Dedifferentiated amniotic fluid mesenchymal stem cell (primary cell): ENCODE measurements at regions not wholly inside any gene's neighbourhood (a gene's known extent, or its start where the extent isn't known, plus 50 kb on each side); places are given as distances from the start of the nearest gene placed in this dataset.
A peak's percentile ranks its signal among the peaks of the same experiment; 100 is the strongest.

Source experiments
- DNase-seq: peaks from one replicate; pipeline ENCODE4 v3.0.0-alpha.2; 2016; ENCODE audit errors: extremely low spot score

DNA sequence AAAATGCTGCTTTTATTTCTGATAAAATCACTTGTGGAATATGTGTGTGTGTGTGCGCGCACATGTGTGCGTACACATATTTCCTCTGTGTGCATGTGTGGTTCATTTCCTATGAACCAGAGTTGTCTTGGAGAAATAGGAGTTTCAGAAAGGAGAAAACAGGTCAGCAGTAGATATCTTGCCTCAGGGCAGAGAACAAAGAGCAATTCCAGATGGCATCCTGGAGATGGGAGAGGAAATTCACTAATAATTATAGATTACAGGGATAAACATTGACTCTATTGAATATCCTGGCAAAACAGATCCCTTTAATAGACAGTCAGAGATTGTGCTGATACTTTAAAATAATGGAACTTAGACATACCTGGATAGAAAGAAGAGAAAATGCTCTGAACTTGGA is 298.0 kb downstream of the TRIB2 start:
- no peak for DNase-seq

DNA sequence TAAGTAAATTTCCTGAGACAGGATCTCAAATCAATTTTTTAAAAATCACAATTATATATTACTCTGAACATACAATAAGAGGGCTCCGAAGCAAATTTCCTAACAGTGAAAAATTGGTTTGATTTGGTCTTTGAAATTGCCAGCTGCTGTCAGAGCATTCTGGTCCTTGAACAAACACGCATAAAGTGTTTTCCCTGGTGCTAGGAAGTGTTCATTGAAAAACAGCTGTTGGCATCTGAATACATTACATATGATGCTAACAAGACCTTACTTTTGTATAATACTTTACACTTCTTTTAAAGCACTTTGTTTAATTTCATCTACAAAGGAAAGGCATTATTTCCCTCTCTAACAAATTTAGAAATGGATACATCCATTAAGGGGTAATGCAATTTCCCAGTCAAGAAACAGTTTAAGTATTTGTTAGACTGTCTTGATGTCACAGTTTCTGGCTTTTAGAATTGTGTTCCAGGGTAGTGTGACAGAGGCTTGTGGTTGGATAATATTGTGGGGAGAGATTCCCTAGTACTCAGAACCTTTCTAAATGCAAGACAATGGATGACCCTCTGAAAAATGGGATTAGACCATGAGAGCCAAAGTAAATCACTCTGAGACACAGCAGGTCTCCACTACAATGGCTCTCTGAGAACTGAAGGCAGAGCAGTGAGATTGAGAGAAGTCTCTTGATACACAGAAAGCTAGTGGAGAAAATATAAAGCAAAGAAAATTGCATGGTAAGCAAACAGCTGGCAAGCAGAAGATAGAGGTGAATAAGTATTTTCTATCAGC is 299.0 kb downstream of the TRIB2 start:
- DNase-seq = no peak

GRCh38 chr2:13018490-13018889 is 301.8 kb downstream of the TRIB2 start:
- no peak for DNase-seq

DNA sequence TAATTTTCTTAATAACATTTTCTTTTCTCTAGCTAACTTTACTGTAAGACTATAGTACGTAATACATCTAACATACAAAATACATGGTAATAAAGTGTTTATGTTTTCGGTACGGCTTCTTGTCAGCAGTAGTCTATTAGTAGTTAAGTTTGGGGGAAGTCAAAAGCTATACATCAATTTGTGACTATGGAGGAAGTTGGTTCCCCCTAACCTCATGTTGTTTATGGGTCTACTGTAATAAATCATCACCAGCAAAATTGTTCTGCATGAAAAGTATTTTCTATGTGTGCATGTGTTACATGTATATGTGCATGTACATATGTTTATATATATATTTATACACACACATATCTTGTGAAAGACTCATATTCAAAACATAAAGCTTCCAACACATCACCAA is 303.0 kb downstream of the TRIB2 start:
- DNase-seq = no peak

GRCh38 chr2:13020469-13020868 is 303.7 kb downstream of the TRIB2 start:
- DNase-seq = no peak

DNA sequence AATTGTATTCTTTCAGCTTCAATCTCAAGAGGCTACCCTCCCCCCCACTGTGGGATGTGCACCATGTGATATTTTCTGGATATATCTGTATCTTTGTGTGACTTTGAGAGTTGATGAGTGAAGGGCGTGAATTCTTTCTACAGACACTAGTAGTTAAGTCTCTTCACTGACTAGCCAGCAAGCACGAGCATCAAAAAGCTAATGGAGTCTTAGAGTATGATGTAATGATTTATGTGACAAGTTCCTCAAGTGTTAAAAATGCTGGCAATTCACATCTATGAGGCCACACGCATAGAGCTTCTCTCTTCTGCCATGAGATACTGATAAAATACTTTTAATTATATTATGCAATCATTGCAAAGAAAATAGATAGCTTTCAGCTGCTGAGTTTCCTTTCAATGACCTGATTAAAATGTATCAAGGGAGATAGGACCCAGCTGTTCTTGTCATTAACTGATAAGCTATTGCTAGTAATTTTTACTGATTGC is 304.8 kb downstream of the TRIB2 start:
- DNase-seq = no peak

DNA sequence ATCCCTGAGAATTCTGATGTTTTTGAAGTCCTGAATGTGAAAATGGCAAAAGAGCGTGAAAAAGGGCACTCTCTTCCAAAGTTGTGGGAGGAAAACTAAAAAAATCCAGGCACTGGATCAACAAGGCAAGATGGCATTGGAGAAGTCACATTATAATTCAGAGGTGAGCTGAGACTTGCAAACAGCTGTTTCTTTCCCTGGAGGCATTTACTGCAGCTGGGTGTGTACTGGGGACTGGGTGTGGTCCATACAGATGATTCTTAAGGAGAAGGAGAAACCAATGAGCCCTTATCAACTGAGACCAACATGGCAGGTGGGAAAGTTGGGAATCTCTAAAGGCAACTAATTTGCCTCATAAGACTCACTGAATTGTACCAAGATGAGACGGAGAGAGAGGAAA is 313.9 kb downstream of the TRIB2 start:
- DNase-seq = no peak

DNA sequence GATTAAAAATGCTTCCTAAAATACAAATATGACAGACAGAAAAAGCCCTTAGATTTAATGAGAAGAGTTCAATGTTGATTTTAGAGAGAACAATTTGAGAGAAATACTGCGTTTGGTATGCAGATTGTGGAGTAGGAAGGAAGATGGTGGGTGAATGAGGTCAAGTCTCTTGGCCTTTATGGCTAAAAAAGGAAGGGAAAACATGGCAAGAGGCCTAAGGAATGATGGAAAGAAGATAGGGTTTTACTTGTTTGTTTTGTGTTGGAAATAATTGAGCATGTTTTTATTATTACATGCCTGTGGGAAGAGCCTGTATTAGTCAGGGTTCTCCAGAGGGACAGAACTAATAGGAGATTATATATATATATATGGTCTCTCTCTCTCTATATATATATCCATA is 318.1 kb downstream of the TRIB2 start:
- no peak for DNase-seq

DNA sequence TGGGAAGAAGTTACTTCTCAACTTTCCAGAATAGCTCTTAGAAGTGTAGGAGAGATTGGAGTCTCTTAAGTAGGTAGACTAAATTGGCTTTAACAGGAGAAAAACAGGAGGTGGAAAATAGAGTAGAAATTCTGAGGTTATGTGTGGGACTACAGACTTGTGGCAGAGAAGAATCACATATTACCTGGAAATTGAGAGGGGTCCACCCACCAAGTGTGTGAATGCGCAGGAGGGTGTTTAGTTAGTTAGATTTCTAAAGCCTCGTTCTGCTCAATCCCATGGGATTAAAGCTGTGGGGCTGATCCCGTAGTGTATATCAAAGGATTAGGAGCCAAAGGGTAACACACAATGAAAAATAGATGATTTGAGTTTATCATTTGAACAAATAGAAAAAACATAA is 319.1 kb downstream of the TRIB2 start:
- DNase-seq = no peak

- DNase-seq = no peak
Measured at GRCh38 chr2:13040043-13040442, 323.3 kb downstream of the TRIB2 start.

DNA sequence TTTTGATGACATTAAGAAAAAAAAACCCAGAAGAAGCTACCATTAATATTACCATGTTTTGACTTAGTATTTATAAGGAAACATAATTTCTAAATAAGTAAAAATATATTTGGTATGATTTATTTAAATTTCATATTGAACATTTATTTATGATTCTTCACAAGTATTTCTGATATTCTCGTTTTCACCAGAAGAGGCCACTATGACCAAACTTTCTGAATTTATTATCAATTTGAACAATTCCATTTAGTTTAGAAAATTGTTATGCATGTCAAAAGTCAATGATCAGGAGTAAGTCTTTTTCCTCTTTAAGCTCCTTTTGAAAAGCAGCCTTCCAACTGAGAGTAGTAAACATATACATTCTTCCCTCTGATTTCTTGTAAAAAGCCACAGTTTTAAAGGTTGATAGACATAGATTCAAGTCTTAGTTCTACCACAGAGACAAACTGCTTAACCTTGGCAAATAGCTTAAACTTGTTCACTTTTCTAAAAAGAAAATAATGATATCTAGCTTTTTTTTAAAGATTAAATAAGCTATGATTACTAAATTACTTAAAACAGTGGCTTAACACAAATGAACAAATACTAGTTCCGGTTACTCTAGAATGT is 329.9 kb downstream of the TRIB2 start:
- peak; percentile 52 for DNase-seq

DNA sequence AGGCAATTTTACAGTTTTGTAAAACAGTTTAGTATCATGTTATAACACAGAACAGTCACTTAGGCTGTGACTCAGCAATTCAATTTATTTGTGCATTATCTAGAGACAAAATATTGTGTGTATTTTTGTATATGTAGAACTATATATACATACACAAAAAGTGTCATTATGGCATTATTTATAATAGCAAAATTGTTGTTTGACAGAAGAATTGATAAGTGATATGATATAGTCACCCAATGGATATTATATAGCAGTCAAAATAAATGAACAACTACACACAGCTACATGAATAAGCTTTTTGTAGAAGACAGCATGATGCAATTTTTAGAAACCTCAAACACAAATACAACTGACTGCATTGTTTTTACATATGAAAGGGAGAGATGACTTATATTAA is 334.0 kb downstream of the TRIB2 start:
- DNase-seq = peak; percentile 51

DNA sequence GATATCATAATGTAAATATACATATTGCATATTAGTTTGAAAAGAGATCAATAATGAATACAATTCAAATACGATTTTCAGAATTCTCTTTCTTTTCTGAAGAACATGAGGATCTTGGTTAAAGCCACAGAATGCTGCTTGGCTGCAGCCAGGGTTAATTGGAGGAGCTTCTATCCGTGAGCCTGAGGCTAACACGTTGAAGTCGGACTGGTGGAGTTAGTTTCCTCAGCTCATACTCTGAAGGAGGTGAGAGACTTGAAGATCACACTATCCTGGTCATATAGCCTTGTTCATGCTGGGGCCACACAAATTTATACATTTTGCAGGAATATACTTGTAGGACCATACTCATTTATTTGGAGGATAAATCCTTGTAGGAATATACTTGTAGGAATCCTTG is 335.8 kb downstream of the TRIB2 start:
- DNase-seq = no peak

DNA sequence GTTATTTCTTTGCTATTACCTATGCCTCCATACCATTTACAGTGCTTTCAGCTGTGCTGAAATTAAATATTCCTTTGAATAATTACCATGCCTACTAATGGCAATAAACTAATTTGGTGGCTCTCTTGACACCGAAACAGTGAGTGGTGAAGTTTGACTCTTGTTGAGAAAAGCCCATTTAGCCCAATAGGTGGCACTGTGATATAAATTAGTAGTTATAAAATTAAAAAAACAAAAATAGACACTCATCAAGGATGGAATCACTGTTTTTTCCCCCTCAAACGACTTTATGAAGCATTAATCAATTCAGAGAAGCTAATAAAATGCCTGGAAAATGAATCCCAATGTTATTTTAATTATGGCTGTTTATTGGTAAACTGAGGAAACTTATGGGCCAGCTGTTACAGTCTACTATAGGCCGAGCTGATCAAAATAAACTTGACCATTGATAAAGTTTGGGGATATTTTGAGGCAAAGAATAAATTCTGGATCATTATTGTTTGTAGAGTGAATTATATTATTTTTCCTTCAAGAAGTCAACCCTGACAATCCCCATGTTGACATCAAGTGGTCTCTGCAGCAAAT is 339.6 kb downstream of the TRIB2 start:
- no peak for DNase-seq

GRCh38 chr2:13057671-13058070 is 340.9 kb downstream of the TRIB2 start:
- no peak for DNase-seq

- no peak for DNase-seq
Measured at GRCh38 chr2:13066676-13067075, 349.9 kb downstream of the TRIB2 start.

- no peak for DNase-seq
Measured at GRCh38 chr2:13067508-13067907, 350.8 kb downstream of the TRIB2 start.

DNA sequence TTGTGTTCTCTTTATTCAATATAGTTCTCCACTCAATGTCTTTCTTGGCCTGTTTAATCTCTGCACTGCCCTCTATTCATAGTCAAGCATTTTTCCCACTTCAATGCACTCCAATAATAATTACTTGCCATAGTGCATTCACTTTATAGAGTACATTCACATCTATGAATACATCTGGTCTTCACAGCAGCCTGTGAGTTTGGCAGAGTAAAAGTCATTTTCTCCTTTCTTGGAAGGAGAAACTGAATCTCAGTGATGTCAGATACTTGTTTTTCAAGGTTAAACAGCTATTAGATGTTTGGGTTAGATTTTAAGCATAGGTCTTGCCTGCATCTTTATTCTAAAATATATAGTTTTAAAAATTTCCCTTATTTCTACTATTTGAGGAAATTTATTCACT is 373.2 kb downstream of the TRIB2 start:
- no peak for DNase-seq

- DNase-seq = no peak
Measured at GRCh38 chr2:13091455-13091854, 374.7 kb downstream of the TRIB2 start.

DNA sequence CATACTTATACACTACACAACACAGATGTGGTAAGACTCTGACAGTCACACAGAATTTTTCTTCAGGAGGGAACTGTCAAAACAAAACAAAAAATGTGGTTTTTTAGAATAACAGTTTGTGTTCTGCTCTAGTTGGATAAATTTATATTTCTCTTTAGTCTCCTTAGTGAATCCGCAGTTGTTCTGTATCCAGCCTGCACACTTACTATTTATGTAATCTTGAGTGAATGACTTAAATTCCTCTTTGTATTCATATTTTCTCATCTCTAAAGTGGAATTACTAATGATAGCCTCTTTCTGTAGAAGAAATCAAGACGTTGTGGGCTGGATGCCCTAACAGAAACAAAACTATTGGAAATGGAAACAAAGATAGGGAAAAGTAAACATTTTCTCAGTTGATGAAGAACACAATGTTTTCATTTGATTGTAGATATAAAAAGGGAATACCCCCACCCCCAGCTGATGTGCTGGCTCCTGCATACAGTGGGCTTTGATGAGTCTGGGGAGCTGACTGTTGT is 375.2 kb downstream of the TRIB2 start:
- no peak for DNase-seq

GRCh38 chr2:13093416-13093991 is 376.8 kb downstream of the TRIB2 start:
- DNase-seq = no peak

- DNase-seq = no peak
Measured at GRCh38 chr2:13102397-13103063, 385.8 kb downstream of the TRIB2 start.
